ENCODE measurements at regions not wholly inside any gene's neighbourhood (a gene's known extent, or its start where the extent isn't known, plus 50 kb on each side); places are given as distances from the start of the nearest gene placed in this dataset.
"Not testable (repeated sequence)": the region's sequence is repeated elsewhere in the genome, so short reads cannot be mapped to it uniquely, and the experiment has no call there.

DNA sequence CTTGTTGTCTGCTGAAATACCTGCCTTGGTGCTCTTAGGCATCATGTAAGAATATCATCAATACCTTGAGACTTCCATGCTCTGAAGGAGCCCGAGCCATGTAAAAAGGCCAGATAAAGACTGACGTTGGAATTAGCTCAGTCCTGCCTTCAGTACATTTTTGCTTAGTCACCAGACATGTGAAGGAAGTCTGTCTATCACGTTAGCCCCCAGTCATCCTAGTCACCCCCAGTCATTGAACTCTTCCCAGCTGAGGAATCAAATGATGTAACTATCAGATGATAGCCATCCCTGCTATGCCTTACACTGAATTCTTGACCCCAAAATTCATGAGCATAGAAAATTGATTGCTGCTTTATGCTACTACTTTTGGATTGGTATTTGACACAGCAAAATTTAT, 351.2 kb upstream of the SGO1 start:
- DNase-seq: no peak

DNA sequence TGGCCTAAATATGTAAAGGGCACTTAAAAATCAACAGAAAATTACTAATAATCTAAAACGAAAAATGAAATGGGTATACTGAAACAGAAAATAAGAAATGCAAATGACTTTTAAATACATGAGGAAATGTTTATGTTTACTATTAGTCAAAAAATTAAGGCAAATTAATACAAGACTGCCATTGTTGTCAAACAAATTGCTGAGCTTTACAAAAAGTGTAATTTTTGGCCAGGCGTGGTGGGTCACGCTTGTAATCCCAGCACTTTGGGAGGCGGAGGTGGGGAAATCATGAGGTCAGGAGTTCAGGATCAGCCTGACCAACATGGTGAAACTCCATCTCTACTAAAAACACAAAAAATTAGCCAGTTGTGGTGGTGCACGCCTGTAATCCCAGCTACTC, 343.9 kb upstream of the SGO1 start:
- no peak for DNase-seq

GRCh38 chr3:20528180-20528770, 342.3 kb upstream of the SGO1 start:
- no peak for DNase-seq

DNA sequence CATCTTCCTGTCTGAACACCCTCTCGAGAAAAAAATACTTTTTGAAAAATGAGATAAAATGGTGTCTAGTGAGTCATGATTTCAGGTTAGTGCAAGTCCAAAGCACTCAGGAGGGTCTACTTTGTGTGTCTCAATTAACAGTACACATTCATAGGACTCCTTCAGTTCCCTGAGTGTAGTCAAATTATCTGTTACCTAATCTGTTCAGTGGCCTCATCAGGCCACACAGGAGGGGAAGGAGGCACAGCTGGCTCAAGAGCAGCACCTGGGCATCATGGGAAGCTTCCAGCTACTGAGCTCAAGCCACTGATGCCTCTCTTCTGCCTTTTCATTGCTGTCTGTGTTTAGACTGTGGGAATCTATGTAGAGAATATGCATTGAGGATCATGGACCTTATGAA, 341.4 kb upstream of the SGO1 start:
- DNase-seq: no peak

GRCh38 chr3:20524328-20524727, 338.3 kb upstream of the SGO1 start:
- no peak for DNase-seq

- no peak for DNase-seq
Measured at GRCh38 chr3:20523293-20523692, 337.3 kb upstream of the SGO1 start.

DNA sequence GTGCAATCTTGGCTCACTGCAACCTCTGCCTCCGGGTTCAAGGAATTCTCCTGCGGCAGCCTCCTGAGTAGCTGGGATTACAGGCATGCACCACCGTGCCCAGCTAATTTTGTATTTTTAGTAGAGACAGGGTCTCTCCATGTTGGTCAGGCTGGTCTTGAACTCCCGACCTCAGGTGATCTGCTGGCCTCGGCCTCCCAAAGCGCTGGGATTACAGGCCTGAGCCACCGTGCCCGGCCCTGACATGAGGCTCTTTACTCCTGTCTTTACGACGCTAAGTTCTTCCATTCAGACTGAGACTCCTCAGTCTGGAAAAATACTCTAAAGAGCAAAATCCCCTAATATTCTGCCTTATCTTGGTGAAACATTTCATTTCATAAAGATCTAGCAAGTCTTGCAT, 331.3 kb upstream of the SGO1 start:
- DNase-seq: not testable (repeated sequence)

DNA sequence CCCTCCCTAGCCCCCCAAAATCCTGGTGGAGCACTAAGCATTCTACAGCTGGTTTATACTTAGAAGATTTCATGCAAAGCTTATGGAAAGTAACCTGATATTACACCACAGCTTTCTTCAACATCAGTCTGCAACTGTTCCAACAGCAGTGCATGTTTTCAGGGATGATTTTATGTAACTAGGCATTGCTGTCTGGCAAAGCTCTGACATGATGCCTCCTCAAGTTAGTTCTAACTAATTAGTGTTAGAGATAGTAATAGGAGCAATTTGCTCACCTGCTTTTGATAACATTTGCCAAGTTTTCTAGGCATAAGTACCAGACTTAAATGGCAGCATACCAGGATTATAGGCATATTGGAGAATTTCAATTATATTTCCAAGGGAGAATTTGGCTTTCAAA, 330.3 kb upstream of the SGO1 start:
- DNase-seq: no peak

DNA sequence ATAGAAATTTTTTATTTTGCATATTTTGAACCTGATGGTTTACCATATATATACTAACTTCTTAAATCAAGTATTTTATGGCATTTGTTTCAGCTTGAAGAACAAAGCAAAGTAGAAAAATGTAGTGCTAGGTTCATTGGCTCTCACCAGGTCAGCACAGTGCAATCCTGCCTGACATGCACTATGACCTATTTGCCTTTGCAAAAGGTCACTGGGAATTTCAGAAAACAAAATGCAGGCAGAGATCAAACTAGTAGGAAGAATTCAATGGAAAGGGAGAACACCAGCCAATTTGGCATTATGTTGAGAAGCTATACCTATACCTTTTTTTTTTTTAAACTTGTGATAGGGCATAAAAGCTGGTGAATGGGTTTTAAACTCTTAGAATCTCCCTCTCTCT, 329.8 kb upstream of the SGO1 start:
- no peak for DNase-seq

DNA sequence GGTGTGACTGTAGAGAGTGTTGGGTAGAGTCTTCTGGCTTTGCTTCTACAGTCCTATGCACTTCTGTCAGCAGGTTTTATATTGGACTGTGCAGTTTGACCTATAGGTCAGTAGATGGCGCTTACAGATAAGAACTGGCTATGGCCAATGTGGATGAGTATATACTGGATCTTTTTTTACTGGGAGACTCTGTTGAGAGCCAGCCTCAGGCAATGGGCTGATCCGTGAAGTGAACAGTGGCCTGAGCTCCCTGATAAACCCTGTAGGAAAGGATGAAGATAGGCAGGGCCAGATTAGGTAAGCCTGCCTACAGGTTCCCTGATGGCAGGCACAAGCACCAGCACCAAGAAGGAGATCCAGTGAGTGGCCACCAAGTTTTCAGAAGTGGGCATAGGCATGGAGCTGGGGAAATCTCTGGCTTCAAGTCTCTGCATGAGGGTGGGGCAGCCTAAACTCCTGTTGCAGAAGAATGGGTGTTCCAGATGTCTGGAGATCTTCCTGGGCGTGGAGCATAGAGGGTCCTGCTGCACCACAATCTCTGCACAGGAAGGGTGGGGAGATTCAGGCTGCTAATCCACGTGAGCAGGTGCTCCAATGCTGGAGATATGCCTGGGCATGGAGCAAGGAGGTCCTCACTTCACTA, 326.0 kb upstream of the SGO1 start:
- peak; percentile 60 for DNase-seq

GRCh38 chr3:20510396-20510795, 324.4 kb upstream of the SGO1 start:
- DNase-seq: no peak

- no peak for DNase-seq
Measured at GRCh38 chr3:20503394-20504082, 317.5 kb upstream of the SGO1 start.

- no peak for DNase-seq
Measured at GRCh38 chr3:20490996-20491395, 305.0 kb upstream of the SGO1 start.

DNA sequence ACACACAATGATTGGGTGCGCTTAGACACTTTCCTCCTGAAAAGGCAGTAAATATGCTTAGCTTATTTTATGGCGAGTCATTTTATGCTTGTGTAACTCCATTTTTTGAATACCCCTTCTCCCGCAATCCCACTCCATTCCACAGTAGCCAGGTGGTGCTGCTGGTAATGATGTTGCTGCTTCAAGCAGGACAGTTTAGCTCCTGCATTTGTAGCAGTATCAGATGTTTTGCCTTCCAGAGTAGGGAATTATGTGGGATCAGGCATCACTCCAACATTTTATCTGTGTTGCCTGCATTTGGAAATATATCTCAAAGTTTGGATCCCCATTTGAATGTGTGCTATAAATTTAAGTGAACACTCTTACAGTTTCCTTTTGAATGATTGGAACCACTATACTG, 302.1 kb upstream of the SGO1 start:
- DNase-seq: no peak

DNA sequence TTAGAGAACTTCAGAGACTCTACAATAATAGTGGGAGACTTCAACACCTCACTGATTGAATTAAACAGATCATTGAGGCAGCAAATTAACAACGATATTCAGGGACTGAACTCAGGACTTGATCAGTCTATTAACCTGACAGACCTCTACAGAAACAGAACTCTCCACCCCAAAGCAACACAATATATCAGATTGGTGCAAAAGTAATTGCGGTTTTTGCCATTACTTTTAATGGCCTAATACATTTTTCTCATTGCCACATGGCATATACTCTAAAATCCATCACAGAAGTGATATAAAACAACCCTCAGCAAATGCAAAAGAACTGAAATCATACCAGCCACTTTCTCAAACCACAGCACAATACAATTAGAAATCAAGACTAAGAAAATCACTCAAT, 298.1 kb upstream of the SGO1 start:
- DNase-seq: no peak

GRCh38 chr3:20482350-20482749, 296.3 kb upstream of the SGO1 start:
- DNase-seq: no peak

- DNase-seq: no peak
Measured at GRCh38 chr3:20480786-20481365, 294.9 kb upstream of the SGO1 start.

- no peak for DNase-seq
Measured at GRCh38 chr3:20478436-20478835, 292.4 kb upstream of the SGO1 start.

DNA sequence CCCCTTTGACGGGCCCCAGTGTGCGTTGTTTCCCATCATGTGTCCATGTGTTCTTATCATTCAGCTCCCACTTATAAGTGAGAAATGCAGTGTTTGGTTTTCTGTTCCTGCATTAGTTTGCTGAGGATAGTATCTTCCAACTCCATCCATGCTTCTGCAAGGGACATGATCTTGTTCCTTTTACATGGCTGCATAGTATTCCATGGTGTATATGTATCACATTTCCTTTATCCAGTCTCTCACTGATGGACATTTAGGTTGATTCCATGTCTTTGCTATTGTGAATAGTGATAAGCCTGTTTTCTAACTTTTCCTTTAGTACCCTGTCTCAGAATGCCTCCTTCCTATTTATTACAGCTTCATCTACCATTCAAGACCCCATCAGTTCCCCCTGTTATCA, 278.2 kb upstream of the SGO1 start:
- DNase-seq: not testable (repeated sequence)

DNA sequence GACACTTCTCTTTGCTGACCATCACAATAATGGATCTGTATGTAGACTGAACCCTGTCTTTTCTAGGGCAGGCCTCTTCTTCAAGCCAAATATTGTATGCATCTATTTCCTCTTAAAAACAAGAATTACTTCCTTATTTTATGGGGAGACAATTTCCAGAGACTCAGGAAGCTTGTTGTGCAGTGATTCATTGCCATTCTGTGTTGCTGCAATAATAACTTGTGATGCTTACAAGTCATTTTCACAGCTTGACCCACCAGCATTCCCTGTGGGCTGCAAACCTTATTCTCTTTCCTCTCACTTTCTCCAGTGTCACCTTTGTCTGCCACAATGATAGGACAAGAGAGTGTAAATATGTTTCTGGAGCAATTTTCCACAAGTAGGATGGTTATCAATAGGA, 276.7 kb upstream of the SGO1 start:
- DNase-seq: no peak

- DNase-seq: no peak
Measured at GRCh38 chr3:20462226-20462625, 276.2 kb upstream of the SGO1 start.

GRCh38 chr3:20458994-20459716, 273.1 kb upstream of the SGO1 start:
- no peak for DNase-seq

GRCh38 chr3:20456511-20456910, 270.5 kb upstream of the SGO1 start:
- DNase-seq: no peak

GRCh38 chr3:20451170-20451569, 265.2 kb upstream of the SGO1 start:
- DNase-seq: no peak

Data from NCI-H748 treated with DMSO at 0.1 percent for 48 hours (cell line).